Mesothelial cell of epicardium (in vitro differentiated cells): ENCODE measurements at regions not wholly inside any gene's neighbourhood (a gene's known extent, or its start where the extent isn't known, plus 50 kb on each side); places are given as distances from the start of the nearest gene placed in this dataset.
"Not testable (repeated sequence)": the region's sequence is repeated elsewhere in the genome, so short reads cannot be mapped to it uniquely, and the experiment has no call there.

Source experiments
- DNase-seq, 2 experiments: peaks; one replicate each; pipeline ENCODE4 v3.0.0; 2021; ENCODE audit warnings: low spot score in 2 of 2; ENCODE audit not compliant: unreplicated experiment in 2 of 2
- H3K27ac Mint-ChIP-seq: 2 replicates; pipeline ENCODE4 v1.8.0; 2021; ENCODE audit warnings: mixed read lengths
- H3K27me3 Mint-ChIP-seq: 2 replicates; pipeline ENCODE4 v1.8.0; 2021; ENCODE audit warnings: low read depth, mixed read lengths
- H3K36me3 Mint-ChIP-seq: 2 replicates; pipeline ENCODE4 v1.8.0; 2021; ENCODE audit warnings: mixed read lengths
- H3K4me1 Mint-ChIP-seq: 2 replicates; pipeline ENCODE4 v1.8.0; 2021; ENCODE audit warnings: mixed read lengths
- H3K4me3 Mint-ChIP-seq: 2 replicates; pipeline ENCODE4 v1.8.0; 2021; ENCODE audit warnings: mild to moderate bottlenecking, moderate library complexity, mixed read lengths
- H3K9me3 Mint-ChIP-seq: 2 replicates; pipeline ENCODE4 v1.8.0; 2021; ENCODE audit warnings: mixed read lengths
- CTCF ChIP-seq: fragments of 200-600 bp; sonication (generic); IDR thresholded peaks from one replicate; pipeline ENCODE4 v1.5.0; 2021; ENCODE audit warnings: antibody characterized with exemption; ENCODE audit not compliant: unreplicated experiment

- no peaks in the 10 kb centered on the region for H3K9me3 Mint-ChIP-seq
- no peaks in the 10 kb centered on the region for H3K4me1 Mint-ChIP-seq
- no peaks in the 10 kb centered on the region for H3K27me3 Mint-ChIP-seq
- no peak for TF ChIP-seq CTCF
- no peak for DNase-seq
- H3K36me3 Mint-ChIP-seq: no peaks in the 10 kb centered on the region
- no peak overlapping the region for H3K4me3 Mint-ChIP-seq
- H3K27ac Mint-ChIP-seq: no peak overlapping the region
Measured at GRCh38 chr5:152730176-152730575, 325.1 kb upstream of the NMUR2 start.

- Mint-ChIP-seq H3K27me3 (no peaks in the 10 kb centered on the region), H3K27ac (no peak overlapping the region), H3K36me3 (no peaks in the 10 kb centered on the region), H3K4me1 (no peaks in the 10 kb centered on the region), H3K4me3 (no peak overlapping the region), H3K9me3 (peaks cover 25% of the 10 kb centered on the region)
- no peak for DNase-seq
- TF ChIP-seq CTCF: no peak
Measured at GRCh38 chr5:152736906-152737305, 331.8 kb upstream of the NMUR2 start.

GRCh38 chr5:152739916-152740315 is 334.8 kb upstream of the NMUR2 start:
- Mint-ChIP-seq H3K36me3 (no peaks in the 10 kb centered on the region), H3K4me3 (no peak overlapping the region), H3K27ac (no peak overlapping the region), H3K9me3 (peaks cover 29% of the 10 kb centered on the region), H3K27me3 (no peaks in the 10 kb centered on the region), H3K4me1 (no peaks in the 10 kb centered on the region)
- no peak for DNase-seq
- no peak for TF ChIP-seq CTCF

GRCh38 chr5:152741126-152741525 is 336.0 kb upstream of the NMUR2 start:
- H3K27ac Mint-ChIP-seq, H3K4me3 Mint-ChIP-seq, H3K4me1 Mint-ChIP-seq, H3K27me3 Mint-ChIP-seq, DNase-seq, H3K36me3 Mint-ChIP-seq: not testable (repeated sequence)
- peaks cover 27% of the 10 kb centered on the region for H3K9me3 Mint-ChIP-seq

- not testable (repeated sequence) for H3K4me1 Mint-ChIP-seq, H3K36me3 Mint-ChIP-seq
Measured at GRCh38 chr5:152787709-152788217, 382.7 kb upstream of the NMUR2 start.

GRCh38 chr5:152801886-152802285 is 396.8 kb upstream of the NMUR2 start:
- Mint-ChIP-seq H3K4me3 (no peak overlapping the region), H3K4me1 (no peaks in the 10 kb centered on the region), H3K27ac (no peak overlapping the region), H3K36me3 (no peaks in the 10 kb centered on the region), H3K27me3 (peaks cover 1% of the 10 kb centered on the region), H3K9me3 (no peaks in the 10 kb centered on the region)
- no peak for TF ChIP-seq CTCF
- no peak for DNase-seq

More at GRCh38 chr5:152787709-152788217, 382.7 kb upstream of the NMUR2 start:
- DNase-seq, H3K27ac Mint-ChIP-seq, H3K4me3 Mint-ChIP-seq, H3K27me3 Mint-ChIP-seq: not testable (repeated sequence)
- peaks cover 31% of the 10 kb centered on the region for H3K9me3 Mint-ChIP-seq

- Mint-ChIP-seq H3K27ac (no peak overlapping the region), H3K4me1 (no peaks in the 10 kb centered on the region), H3K9me3 (no peaks in the 10 kb centered on the region), H3K27me3 (peaks cover 1% of the 10 kb centered on the region), H3K36me3 (no peaks in the 10 kb centered on the region), H3K4me3 (no peak overlapping the region)
- TF ChIP-seq CTCF: no peak
- no peak for DNase-seq
Measured at GRCh38 chr5:152804179-152804578, 399.1 kb upstream of the NMUR2 start.
